Fibroblast of lung (primary cell): ENCODE measurements at regions not wholly inside any gene's neighbourhood (a gene's known extent, or its start where the extent isn't known, plus 50 kb on each side); places are given as distances from the start of the nearest gene placed in this dataset.

Experiments
- CTCF ChIP-seq, 2 donors: IDR thresholded peaks in 1 of 2; conservative IDR thresholded peaks in 1 of 2; 1 replicate in 1 of 2; 2 replicates in 1 of 2; pipeline ENCODE4 v1.5.1; 2011 to 2012; ENCODE audit warnings: low read length in 2 of 2, control low read depth in 1 of 2, inconsistent platforms in 1 of 2, low read depth in 1 of 2, mild to moderate bottlenecking in 1 of 2
- EZH2 ChIP-seq: IDR thresholded peaks from 2 replicates; pipeline ENCODE4 v1.5.1; 2012; ENCODE audit warnings: low read length, control low read depth, mild to moderate bottlenecking; ENCODE audit errors: missing control alignments

GRCh38 chr12:67460388-67460787 is 188.2 kb upstream of the DYRK2 start:
- TF ChIP-seq CTCF (conservative IDR thresholded peaks at IDR 0.05 in 1 of 2, IDR thresholded peaks at IDR 0.05 in 1 of 2; ENCODE audit: low read depth in 1 of 2, low read length in 2 of 2) (no peak), EZH2 (no peak)
